ENCODE measurements at regions not wholly inside any gene's neighbourhood (a gene's known extent, or its start where the extent isn't known, plus 50 kb on each side); places are given as distances from the start of the nearest gene placed in this dataset.

GRCh38 chr12:38961683-38962082, 56.3 kb upstream of the CPNE8 start:
- Histone ChIP-seq H3K9ac (ENCODE audit: low read length) (no peak overlapping the region), H3K79me2 (ENCODE audit: low read length) (no peaks in the 10 kb centered on the region), H3K27me3 (ENCODE audit: low read depth, low read length) (no peaks in the 10 kb centered on the region), H3K4me2 (ENCODE audit: low read length) (no peak overlapping the region), H3K27ac (ENCODE audit: low read length) (no peak overlapping the region), H3K9me3 (ENCODE audit: insufficient read depth, low read length) (no peaks in the 10 kb centered on the region), H2AFZ (ENCODE audit: low read depth, low read length) (no peak overlapping the region), H3K4me1 (ENCODE audit: low read length) (no peaks in the 10 kb centered on the region), H3K36me3 (replicated peaks; ENCODE audit: low read depth, low read length) (no peaks in the 10 kb centered on the region), H4K20me1 (ENCODE audit: insufficient read depth, low read length) (no peaks in the 10 kb centered on the region), H3K4me3 (ENCODE audit: low read length) (no peak overlapping the region)
- TF ChIP-seq CTCF (IDR thresholded peaks at IDR 0.05; ENCODE audit: low read depth, low read length) (no peak), EZH2phosphoT487 (IDR thresholded peaks at IDR 0.05; ENCODE audit: low read depth) (no peak)

- TF ChIP-seq CTCF (IDR thresholded peaks at IDR 0.05; ENCODE audit: low read depth, low read length) (no peak), EZH2phosphoT487 (IDR thresholded peaks at IDR 0.05; ENCODE audit: low read depth) (no peak)
- H3K27ac ChIP-seq (ENCODE audit: low read length), result no peak overlapping the region
- H3K36me3 ChIP-seq (replicated peaks; ENCODE audit: low read depth, low read length), result no peaks in the 10 kb centered on the region
- H4K20me1 ChIP-seq (ENCODE audit: insufficient read depth, low read length), result no peaks in the 10 kb centered on the region
- no peak overlapping the region for H3K4me3 ChIP-seq (ENCODE audit: low read length)
- no peaks in the 10 kb centered on the region for H3K79me2 ChIP-seq (ENCODE audit: low read length)
- H3K9me3 ChIP-seq (ENCODE audit: insufficient read depth, low read length), result no peaks in the 10 kb centered on the region
- H3K9ac ChIP-seq (ENCODE audit: low read length), result no peak overlapping the region
- no peaks in the 10 kb centered on the region for H3K27me3 ChIP-seq (ENCODE audit: low read depth, low read length)
- no peak overlapping the region for H2AFZ ChIP-seq (ENCODE audit: low read depth, low read length)
- no peaks in the 10 kb centered on the region for H3K4me1 ChIP-seq (ENCODE audit: low read length)
- no peak overlapping the region for H3K4me2 ChIP-seq (ENCODE audit: low read length)
Measured at GRCh38 chr12:38961012-38961411, 55.6 kb upstream of the CPNE8 start.

- no peak for TF ChIP-seq CTCF (IDR thresholded peaks at IDR 0.05; ENCODE audit: low read depth, low read length)
- no peak for TF ChIP-seq EZH2phosphoT487 (IDR thresholded peaks at IDR 0.05; ENCODE audit: low read depth)
- H3K4me2 ChIP-seq (ENCODE audit: low read length), result no peak overlapping the region
- no peaks in the 10 kb centered on the region for H3K79me2 ChIP-seq (ENCODE audit: low read length)
- H2AFZ ChIP-seq (ENCODE audit: low read depth, low read length), result no peak overlapping the region
- no peak overlapping the region for H3K4me3 ChIP-seq (ENCODE audit: low read length)
- H3K36me3 ChIP-seq (replicated peaks; ENCODE audit: low read depth, low read length), result no peaks in the 10 kb centered on the region
- no peak overlapping the region for H3K27ac ChIP-seq (ENCODE audit: low read length)
- no peaks in the 10 kb centered on the region for H3K9me3 ChIP-seq (ENCODE audit: insufficient read depth, low read length)
- no peak overlapping the region for H3K9ac ChIP-seq (ENCODE audit: low read length)
- no peaks in the 10 kb centered on the region for H4K20me1 ChIP-seq (ENCODE audit: insufficient read depth, low read length)
- H3K4me1 ChIP-seq (ENCODE audit: low read length), result no peaks in the 10 kb centered on the region
- H3K27me3 ChIP-seq (ENCODE audit: low read depth, low read length), result no peaks in the 10 kb centered on the region
Measured at GRCh38 chr12:38956337-38956736, 50.9 kb upstream of the CPNE8 start.

Measured in OCI-LY3 (cell line).